Esophagus squamous epithelium (tissue), 4 donors: ENCODE measurements at regions not wholly inside any gene's neighbourhood (a gene's known extent, or its start where the extent isn't known, plus 50 kb on each side); places are given as distances from the start of the nearest gene placed in this dataset.

Source experiments
- POLR2A ChIP-seq, 4 donors: fragments of 450-650 bp; IDR thresholded peaks; one replicate each; pipeline ENCODE4 v1.6.1; 2017; ENCODE audit warnings: antibody characterized with exemption in 4 of 4, mild to moderate bottlenecking in 4 of 4, moderate library complexity in 3 of 4
- TF ChIP-seq, protein P1 (sequence below), 6 experiments: fragments of 450-650 bp in 4 of 6; fragments of 200-600 bp in 2 of 6; sonication (generic) in 2 of 6; IDR thresholded peaks; one replicate each; pipeline ENCODE4 v1.5.1; 2016 to 2019; ENCODE audit warnings: antibody characterized with exemption in 6 of 6, mild to moderate bottlenecking in 4 of 6, moderate library complexity in 4 of 6

- TF ChIP-seq, protein P1, sequence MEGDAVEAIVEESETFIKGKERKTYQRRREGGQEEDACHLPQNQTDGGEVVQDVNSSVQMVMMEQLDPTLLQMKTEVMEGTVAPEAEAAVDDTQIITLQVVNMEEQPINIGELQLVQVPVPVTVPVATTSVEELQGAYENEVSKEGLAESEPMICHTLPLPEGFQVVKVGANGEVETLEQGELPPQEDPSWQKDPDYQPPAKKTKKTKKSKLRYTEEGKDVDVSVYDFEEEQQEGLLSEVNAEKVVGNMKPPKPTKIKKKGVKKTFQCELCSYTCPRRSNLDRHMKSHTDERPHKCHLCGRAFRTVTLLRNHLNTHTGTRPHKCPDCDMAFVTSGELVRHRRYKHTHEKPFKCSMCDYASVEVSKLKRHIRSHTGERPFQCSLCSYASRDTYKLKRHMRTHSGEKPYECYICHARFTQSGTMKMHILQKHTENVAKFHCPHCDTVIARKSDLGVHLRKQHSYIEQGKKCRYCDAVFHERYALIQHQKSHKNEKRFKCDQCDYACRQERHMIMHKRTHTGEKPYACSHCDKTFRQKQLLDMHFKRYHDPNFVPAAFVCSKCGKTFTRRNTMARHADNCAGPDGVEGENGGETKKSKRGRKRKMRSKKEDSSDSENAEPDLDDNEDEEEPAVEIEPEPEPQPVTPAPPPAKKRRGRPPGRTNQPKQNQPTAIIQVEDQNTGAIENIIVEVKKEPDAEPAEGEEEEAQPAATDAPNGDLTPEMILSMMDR (IDR thresholded peaks at IDR 0.05): no peak
- TF ChIP-seq POLR2A (IDR thresholded peaks at IDR 0.05): no peak
Measured at GRCh38 chr12:118874698-118875548, 106.4 kb upstream of the SRRM4 start.
